Ovary (tissue), 7 donors: ENCODE measurements at regions not wholly inside any gene's neighbourhood (a gene's known extent, or its start where the extent isn't known, plus 50 kb on each side); places are given as distances from the start of the nearest gene placed in this dataset.
A peak's percentile ranks its signal among the peaks of the same experiment; 100 is the strongest.

Experiments used
- DNase-seq, 5 donors: peaks; one replicate each; pipeline ENCODE4 v3.0.0-alpha.2; 2019 to 2020
- H3K27ac ChIP-seq, 2 donors: fragments of 200-600 bp; one replicate each; pipeline versions ENCODE4 v1.5.1 to v1.8.0; 2019 to 2022
- H3K27me3 ChIP-seq: fragments of 200-600 bp; one replicate; pipeline ENCODE4 v1.8.0; 2022
- H3K36me3 ChIP-seq: fragments of 200-600 bp; sonication (generic); one replicate; pipeline ENCODE4 v1.5.1; 2019
- H3K4me1 ChIP-seq: one replicate; pipeline ENCODE4 v1.8.1; 2013; ENCODE audit warnings: mild to moderate bottlenecking, moderate library complexity; ENCODE audit not compliant: insufficient read depth
- H3K4me3 ChIP-seq: fragments of 200-600 bp; sonication (generic); one replicate; pipeline ENCODE4 v1.5.1; 2017
- H3K9me3 ChIP-seq, 2 donors: fragments of 200-600 bp in 1 of 2; sonication (generic) in 1 of 2; one replicate each; pipeline versions ENCODE4 v1.5.1 to v1.8.1; 2013 to 2019; ENCODE audit warnings: mild to moderate bottlenecking in 1 of 2, moderate library complexity in 1 of 2
- EP300 ChIP-seq: sonication (generic); formaldehyde crosslinking; IDR thresholded peaks from one replicate; pipeline ENCODE4 v1.6.1; 2017; ENCODE audit warnings: antibody characterized with exemption
- POLR2A ChIP-seq: fragments of 450-650 bp; IDR thresholded peaks from one replicate; pipeline ENCODE4 v1.6.1; 2017; ENCODE audit warnings: antibody characterized with exemption, mild to moderate bottlenecking, moderate library complexity
- WGBS, 3 donors: extraction: QIAGEN DNeasy Blood & Tissue Kit in 1 of 3; methylation state at CpG; one replicate each; pipeline versions ENCODE4 v1.1.5 to v1.1.7; 2013 to 2017; 5-methylcytosine and 5-hydroxymethylcytosine counted together
- intact Hi-C, 4 donors: fragments of 100-400 bp; cut with DNase I; formaldehyde crosslinking; loops; one replicate each; pipeline versions ENCODE4 v1.11.0 to v1.15.1; 2022 to 2023
- TF ChIP-seq, protein P1 (sequence below), 3 donors: fragments of 450-650 bp in 2 of 3; fragments of 200-600 bp in 1 of 3; IDR thresholded peaks; one replicate each; pipeline versions ENCODE4 v1.5.1 to v1.8.0; 2016 to 2022; ENCODE audit warnings: antibody characterized with exemption in 3 of 3, mild to moderate bottlenecking in 1 of 3
- donor health status: DM: no; HTN: no; CAD: no; lungs with moderate emphysema.
- donor health status: DM: no; HTN: no; CAD: no.
- donor health status: Bipolar disorder and iron deficiency.
- donor health status: DM: no; HTN: no; CAD: no.
- donor health status: DM: yes; HTN: yes; CAD: no.

DNA sequence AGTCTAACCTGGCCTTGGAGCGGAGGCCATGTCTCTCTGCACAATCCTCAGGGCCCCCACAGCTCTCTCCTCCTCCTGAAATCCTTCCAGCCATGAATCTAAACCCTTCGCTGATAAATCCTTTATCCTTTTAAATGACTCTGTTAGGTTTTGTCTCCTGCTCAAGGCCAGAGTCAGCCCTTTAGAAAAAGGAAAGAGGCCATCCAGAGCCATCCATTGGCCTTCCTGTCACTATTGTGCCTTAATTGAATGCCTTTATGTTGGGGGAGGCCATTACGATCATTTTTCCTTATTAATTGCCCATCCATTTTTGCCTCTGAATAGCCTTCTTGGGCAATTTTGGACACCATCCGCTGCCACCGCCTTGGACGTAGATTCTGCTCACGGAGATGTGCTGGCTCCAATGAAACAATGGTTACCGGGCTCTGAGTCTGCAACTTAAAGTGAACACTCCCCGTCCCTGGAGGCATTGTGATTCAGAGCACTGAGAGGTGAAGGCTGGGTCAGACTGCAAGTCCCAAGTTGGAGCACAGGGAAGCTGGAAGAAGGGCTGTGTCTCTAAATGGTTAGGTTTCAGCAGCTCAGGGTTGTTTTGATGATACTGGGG, 213.0 kb upstream of the E2F8 start:
- intact Hi-C loops, result no loop called here
- H3K9me3 ChIP-seq, result no peaks in the 10 kb centered on the region
- peak in 1 of 5 donors; percentile 38 for DNase-seq
- H3K4me1 ChIP-seq, result no peaks in the 10 kb centered on the region
- H3K36me3 ChIP-seq, result no peaks in the 10 kb centered on the region
- no peaks in the 10 kb centered on the region for H3K27me3 ChIP-seq
- 50 to 62% (median 52%) methylated on average over 9 of the region's 9 CpGs for WGBS, 3 donors
- H3K27ac ChIP-seq, result no peak overlapping the region
- no peak overlapping the region for H3K4me3 ChIP-seq
- TF ChIP-seq POLR2A (no peak), EP300 (no peak)
- TF ChIP-seq, protein P1, sequence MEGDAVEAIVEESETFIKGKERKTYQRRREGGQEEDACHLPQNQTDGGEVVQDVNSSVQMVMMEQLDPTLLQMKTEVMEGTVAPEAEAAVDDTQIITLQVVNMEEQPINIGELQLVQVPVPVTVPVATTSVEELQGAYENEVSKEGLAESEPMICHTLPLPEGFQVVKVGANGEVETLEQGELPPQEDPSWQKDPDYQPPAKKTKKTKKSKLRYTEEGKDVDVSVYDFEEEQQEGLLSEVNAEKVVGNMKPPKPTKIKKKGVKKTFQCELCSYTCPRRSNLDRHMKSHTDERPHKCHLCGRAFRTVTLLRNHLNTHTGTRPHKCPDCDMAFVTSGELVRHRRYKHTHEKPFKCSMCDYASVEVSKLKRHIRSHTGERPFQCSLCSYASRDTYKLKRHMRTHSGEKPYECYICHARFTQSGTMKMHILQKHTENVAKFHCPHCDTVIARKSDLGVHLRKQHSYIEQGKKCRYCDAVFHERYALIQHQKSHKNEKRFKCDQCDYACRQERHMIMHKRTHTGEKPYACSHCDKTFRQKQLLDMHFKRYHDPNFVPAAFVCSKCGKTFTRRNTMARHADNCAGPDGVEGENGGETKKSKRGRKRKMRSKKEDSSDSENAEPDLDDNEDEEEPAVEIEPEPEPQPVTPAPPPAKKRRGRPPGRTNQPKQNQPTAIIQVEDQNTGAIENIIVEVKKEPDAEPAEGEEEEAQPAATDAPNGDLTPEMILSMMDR (IDR thresholded peaks at IDR 0.05), result no peak

DNA sequence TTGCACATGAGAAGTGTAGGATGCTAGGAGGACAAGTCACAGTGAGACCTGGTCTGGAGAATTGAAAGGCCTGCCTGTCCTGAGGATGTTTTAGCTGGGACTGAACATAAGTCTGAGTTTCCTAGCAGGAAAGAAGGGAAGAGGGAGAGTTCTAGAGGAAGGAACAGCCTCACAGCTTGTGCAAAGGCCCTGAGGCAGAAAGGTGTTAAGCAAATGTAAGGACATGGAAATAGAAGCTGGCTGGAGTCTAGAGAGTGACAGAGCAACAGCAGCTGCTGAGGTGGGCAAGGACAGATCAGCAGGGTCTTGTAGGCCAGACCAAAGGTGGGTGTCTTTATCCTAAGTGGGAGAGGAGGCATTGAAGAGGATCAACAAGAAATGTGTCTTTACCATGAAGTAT, 210.9 kb upstream of the E2F8 start:
- H3K27me3 ChIP-seq, result no peaks in the 10 kb centered on the region
- no peaks in the 10 kb centered on the region for H3K9me3 ChIP-seq
- TF ChIP-seq, protein P1 (IDR thresholded peaks at IDR 0.05), result no peak
- TF ChIP-seq POLR2A (no peak), EP300 (no peak)
- no peak overlapping the region for H3K27ac ChIP-seq
- no peak overlapping the region for H3K4me3 ChIP-seq
- no peaks in the 10 kb centered on the region for H3K36me3 ChIP-seq
- H3K4me1 ChIP-seq, result no peaks in the 10 kb centered on the region
- DNase-seq, result no peak
- intact Hi-C loops, result no loop called here

DNA sequence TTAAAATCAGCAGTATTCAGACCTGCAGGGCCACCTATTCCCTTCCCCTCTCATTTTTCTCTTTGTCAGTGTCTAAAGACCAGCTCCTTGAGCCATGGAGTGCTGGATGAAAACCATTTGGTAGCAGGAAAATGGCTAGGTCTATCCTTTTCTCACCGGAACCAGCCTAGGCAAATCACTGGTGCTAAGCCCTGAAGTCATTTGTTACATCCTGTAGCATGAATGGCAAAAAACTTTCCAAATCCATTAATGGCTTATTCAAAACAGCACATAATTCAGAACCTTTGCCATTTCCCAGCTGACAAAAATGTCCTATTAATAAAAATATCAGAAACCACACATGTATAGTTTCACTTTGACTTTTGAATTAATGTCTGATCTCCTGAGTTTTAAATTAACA, 209.5 kb upstream of the E2F8 start:
- Histone ChIP-seq H3K4me3 (no peak overlapping the region), H3K4me1 (no peaks in the 10 kb centered on the region), H3K9me3 (no peaks in the 10 kb centered on the region), H3K27ac (no peak overlapping the region), H3K36me3 (no peaks in the 10 kb centered on the region), H3K27me3 (no peaks in the 10 kb centered on the region)
- intact Hi-C loops, result no loop called here
- WGBS, 3 donors, result 77 to 89% (median 86%) methylated on average over 1 of the region's 1 CpG
- DNase-seq, result no peak
- TF ChIP-seq, protein P1 (IDR thresholded peaks at IDR 0.05), result no peak
- TF ChIP-seq POLR2A (no peak), EP300 (no peak)

DNA sequence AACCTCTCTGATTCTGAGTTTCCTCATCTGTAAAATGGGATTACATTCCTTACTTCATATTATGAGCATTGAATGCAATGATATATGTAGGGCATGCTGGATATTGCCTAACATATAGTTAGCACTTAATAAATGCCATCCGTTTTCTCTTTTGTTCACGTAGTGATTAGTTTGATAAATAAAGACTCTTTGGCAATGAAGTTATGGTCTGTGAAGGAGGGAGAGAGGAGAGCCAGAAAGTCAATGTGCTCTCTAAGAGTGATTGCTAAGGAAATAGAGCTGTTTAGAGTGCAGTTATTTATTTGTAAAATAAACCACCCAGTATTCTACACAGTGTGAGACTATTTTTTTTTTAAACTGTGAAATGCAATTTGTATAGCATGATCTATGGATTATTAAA, 207.9 kb upstream of the E2F8 start:
- TF ChIP-seq, protein P1 (IDR thresholded peaks at IDR 0.05), result no peak
- TF ChIP-seq POLR2A (no peak), EP300 (no peak)
- 55 to 64% (median 60%) methylated on average over 2 of the region's 2 CpGs for WGBS, 3 donors
- intact Hi-C loops, result no loop called here
- Histone ChIP-seq H3K4me3 (no peak overlapping the region), H3K36me3 (no peaks in the 10 kb centered on the region), H3K4me1 (no peaks in the 10 kb centered on the region), H3K27ac (no peak overlapping the region), H3K9me3 (no peaks in the 10 kb centered on the region), H3K27me3 (no peaks in the 10 kb centered on the region)
- no peak for DNase-seq
